ENCODE measurements at regions not wholly inside any gene's neighbourhood (a gene's known extent, or its start where the extent isn't known, plus 50 kb on each side); places are given as distances from the start of the nearest gene placed in this dataset.

DNA sequence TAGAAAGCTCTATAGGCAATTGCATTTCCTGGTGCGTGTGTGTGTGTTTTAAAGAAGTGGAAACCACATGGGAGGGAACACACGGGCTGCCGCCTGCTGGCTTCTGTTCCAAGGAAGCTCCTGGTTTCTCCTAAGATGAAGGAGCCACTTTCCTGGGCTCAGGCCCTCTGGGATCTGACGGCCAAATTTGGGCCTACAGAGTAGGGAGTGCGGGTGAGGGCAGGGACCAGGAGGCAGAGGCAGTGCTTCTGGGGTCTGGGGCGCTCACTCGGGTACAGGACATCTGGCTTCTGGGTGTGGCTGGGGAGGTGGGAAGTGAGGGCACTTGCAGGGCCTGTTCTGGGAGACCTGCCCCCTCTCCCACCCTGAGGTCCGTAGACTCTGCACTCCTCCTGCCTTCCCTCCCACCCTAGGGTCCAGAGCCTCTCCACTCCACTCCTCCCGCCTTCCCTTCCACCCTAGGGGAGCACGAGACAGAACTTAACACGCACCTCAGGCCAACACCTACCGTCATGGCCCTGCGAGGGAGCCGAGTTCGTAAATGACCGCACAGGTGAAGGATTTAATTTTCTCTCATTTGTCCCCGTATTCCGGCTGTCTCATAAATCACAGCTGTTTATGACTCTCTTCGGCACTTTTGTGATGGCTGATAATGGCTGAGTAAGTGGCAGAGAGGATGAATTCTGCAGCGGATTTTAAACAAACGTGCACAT, 127.7 kb downstream of the KIF26A start:
- no peaks in the 10 kb centered on the region for H3K27me3 ChIP-seq
- in situ Hi-C loops (cut with MboI; ENCODE audit: low pct_ligation_motif_present in 1 of 4, low pct_unique_long_range_greater_than_20kb in 1 of 4, low sequenced_read_pairs in 3 of 4) (no loop called here), intact Hi-C loops (cut with DNase I; ENCODE audit: low total_unique reads) (no loop called here)
- no peaks in the 10 kb centered on the region for H3K9me3 ChIP-seq
- DNase-seq: no peak
- WGBS, 2 donors (ENCODE audit: low coverage in 1 of 2): 56 to 67% methylated on average over 11 to 19 of the region's 21 CpGs
- H3K4me3 ChIP-seq: no peak overlapping the region
- no peaks in the 10 kb centered on the region for H3K36me3 ChIP-seq
- TF ChIP-seq POLR2A (IDR thresholded peaks at IDR 0.05) (no peak), POLR2AphosphoS5 (IDR thresholded peaks at IDR 0.05) (no peak)
- peak overlapping the region in 1 of 4 donors; percentile 14 for H3K27ac ChIP-seq
- peaks cover 0 to 9% (median 6%) of the 10 kb centered on the region in 4 donors for H3K4me1 ChIP-seq

DNA sequence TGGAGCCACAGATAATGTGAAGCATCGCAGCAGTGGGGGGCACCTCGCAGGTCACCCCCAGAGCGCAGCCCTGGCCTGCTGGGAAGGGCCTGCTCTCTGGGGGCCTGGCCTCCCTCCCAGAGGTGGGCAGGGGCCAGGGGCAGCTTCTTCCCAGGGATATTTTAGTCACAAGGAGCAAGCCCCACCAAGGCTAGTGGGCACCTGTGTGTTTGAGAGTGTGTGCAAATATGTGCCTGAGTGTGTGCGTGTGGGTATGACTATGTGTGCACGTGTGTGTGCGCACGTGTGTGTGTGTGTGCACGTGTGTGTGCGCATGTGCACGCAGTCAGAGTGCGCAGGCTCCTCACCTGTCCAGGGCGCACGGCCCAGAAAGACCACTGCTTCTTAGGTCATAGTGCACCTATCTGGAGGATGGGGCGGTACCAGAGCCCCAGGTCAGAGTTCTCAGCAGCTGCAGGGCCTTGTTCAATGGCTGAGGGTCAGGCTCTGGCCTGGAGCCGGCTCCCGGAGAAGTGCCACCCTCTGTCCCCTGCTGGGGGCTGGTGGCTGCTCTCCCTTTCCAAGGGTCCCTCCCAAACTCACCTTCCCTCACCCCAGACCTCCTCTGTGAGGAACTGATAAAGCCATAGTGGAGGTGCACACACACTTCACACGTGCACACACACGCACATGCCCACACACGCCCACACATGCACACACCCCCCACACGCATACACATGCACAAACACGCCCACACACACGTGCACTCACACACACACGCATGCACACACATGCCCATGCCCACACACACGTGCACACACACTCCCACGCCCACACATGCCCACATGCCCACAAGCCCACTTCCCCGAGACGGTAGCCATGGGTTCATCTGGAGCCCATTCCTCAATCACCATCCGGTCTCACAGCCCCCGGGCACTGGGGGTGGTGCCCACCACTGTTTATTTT, 128.5 kb downstream of the KIF26A start:
- H3K27ac ChIP-seq: no peak overlapping the region
- 60 to 74% methylated on average over 1 to 29 of the region's 29 CpGs for WGBS, 2 donors (ENCODE audit: low coverage in 1 of 2)
- H3K9me3 ChIP-seq: no peaks in the 10 kb centered on the region
- intact Hi-C loops (cut with DNase I; ENCODE audit: low total_unique reads): no loop called here
- in situ Hi-C loops (cut with MboI; ENCODE audit: low pct_ligation_motif_present in 1 of 4, low pct_unique_long_range_greater_than_20kb in 1 of 4, low sequenced_read_pairs in 3 of 4): no loop called here
- no peaks in the 10 kb centered on the region for H3K36me3 ChIP-seq
- no peak for TF ChIP-seq POLR2AphosphoS5 (IDR thresholded peaks at IDR 0.05)
- TF ChIP-seq, protein P1, sequence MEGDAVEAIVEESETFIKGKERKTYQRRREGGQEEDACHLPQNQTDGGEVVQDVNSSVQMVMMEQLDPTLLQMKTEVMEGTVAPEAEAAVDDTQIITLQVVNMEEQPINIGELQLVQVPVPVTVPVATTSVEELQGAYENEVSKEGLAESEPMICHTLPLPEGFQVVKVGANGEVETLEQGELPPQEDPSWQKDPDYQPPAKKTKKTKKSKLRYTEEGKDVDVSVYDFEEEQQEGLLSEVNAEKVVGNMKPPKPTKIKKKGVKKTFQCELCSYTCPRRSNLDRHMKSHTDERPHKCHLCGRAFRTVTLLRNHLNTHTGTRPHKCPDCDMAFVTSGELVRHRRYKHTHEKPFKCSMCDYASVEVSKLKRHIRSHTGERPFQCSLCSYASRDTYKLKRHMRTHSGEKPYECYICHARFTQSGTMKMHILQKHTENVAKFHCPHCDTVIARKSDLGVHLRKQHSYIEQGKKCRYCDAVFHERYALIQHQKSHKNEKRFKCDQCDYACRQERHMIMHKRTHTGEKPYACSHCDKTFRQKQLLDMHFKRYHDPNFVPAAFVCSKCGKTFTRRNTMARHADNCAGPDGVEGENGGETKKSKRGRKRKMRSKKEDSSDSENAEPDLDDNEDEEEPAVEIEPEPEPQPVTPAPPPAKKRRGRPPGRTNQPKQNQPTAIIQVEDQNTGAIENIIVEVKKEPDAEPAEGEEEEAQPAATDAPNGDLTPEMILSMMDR (IDR thresholded peaks at IDR 0.05): no peak
- TF ChIP-seq POLR2A (IDR thresholded peaks at IDR 0.05): no peak
- no peak for TF ChIP-seq EP300 (IDR thresholded peaks at IDR 0.05; ENCODE audit: low read depth)
- no peak overlapping the region for H3K4me3 ChIP-seq
- H3K27me3 ChIP-seq: no peaks in the 10 kb centered on the region
- H3K4me1 ChIP-seq: peaks cover 0 to 9% (median 6%) of the 10 kb centered on the region in 4 donors
- no peak for DNase-seq

DNA sequence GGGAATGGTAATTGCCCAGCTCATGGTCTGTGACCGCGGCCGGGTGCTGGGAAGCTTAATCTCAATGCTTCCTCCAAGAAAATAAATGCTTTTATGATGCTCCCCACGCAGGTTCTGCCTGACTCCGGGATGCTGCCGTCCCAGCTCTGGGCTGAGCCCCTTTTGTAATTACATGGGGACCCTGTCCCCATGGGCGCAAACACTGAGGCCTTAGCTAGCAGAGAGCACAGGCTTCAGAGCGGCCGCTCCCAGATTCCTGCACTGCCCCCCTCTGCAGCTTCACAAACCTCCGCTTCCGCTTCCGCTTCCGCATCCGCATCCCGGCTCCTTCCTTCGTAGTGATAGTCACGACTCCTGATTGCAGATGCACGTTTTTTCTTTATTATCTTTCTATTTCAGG, 129.5 kb downstream of the KIF26A start:
- WGBS, 2 donors (ENCODE audit: low coverage in 1 of 2): 37 to 80% methylated on average over 16 to 18 of the region's 18 CpGs
- H3K4me3 ChIP-seq: no peak overlapping the region
- H3K36me3 ChIP-seq: no peaks in the 10 kb centered on the region
- TF ChIP-seq, protein P1 (IDR thresholded peaks at IDR 0.05): no peak
- no peak for TF ChIP-seq POLR2AphosphoS5 (IDR thresholded peaks at IDR 0.05)
- H3K9me3 ChIP-seq: no peaks in the 10 kb centered on the region
- peak overlapping the region in 1 of 4 donors; percentile 24 for H3K27ac ChIP-seq
- peaks cover 0 to 9% (median 6%) of the 10 kb centered on the region in 4 donors for H3K4me1 ChIP-seq
- DNase-seq: peak; percentile 41
- in situ Hi-C loops (cut with MboI; ENCODE audit: low pct_ligation_motif_present in 1 of 4, low pct_unique_long_range_greater_than_20kb in 1 of 4, low sequenced_read_pairs in 3 of 4): no loop called here
- intact Hi-C loops (cut with DNase I; ENCODE audit: low total_unique reads): no loop called here
- no peaks in the 10 kb centered on the region for H3K27me3 ChIP-seq

DNA sequence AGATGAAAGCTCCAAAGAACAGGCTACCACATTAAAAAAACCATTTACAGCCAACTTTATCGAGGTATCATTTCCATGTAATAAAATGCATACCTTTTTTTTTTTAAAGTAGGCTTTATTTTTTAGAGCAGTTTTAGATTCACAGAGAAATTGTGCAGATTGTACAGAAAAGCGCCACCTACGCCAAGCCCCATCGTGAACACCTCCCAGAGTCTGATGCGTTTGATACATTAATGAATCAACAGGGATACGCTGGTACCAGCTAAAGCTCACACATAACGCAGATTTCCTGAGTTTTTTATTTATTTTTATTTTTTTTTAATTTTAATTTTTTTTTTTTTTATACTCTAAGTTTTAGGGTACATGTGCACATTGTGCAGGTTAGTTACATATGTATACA, 129.9 kb downstream of the KIF26A start:
- TF ChIP-seq POLR2A (IDR thresholded peaks at IDR 0.05): no peak
- TF ChIP-seq POLR2AphosphoS5 (IDR thresholded peaks at IDR 0.05): no peak
- TF ChIP-seq, protein P1 (IDR thresholded peaks at IDR 0.05): no peak
- Histone ChIP-seq H3K4me3 (no peak overlapping the region), H3K36me3 (no peaks in the 10 kb centered on the region), H3K4me1 (peaks cover 0 to 9% (median 6%) of the 10 kb centered on the region in 4 donors), H3K27me3 (no peaks in the 10 kb centered on the region), H3K9me3 (no peaks in the 10 kb centered on the region), H3K27ac (no peak overlapping the region)
- intact Hi-C loops (cut with DNase I; ENCODE audit: low total_unique reads): no loop called here
- WGBS, 2 donors (ENCODE audit: low coverage in 1 of 2): 80 to 92% methylated on average over 7 of the region's 7 CpGs
- in situ Hi-C loops (cut with MboI; ENCODE audit: low pct_ligation_motif_present in 1 of 4, low pct_unique_long_range_greater_than_20kb in 1 of 4, low sequenced_read_pairs in 3 of 4): no loop called here
- DNase-seq: no peak
